HEK293 (cell line): ENCODE measurements at regions not wholly inside any gene's neighbourhood (a gene's known extent, or its start where the extent isn't known, plus 50 kb on each side); places are given as distances from the start of the nearest gene placed in this dataset.

ENCODE experiments used
- CTCF ChIA-PET: fragments of 350-600 bp; formaldehyde crosslinking; extraction: SDS; loops from one replicate; lab custom pipeline; 2021; ENCODE audit warnings: antibody characterized with exemption; lab: Yijun Ruan, JAX
- POLR2A ChIA-PET: fragments of 300-600 bp; formaldehyde crosslinking; extraction: SDS; loops from one replicate; lab custom pipeline; 2020; ENCODE audit warnings: antibody characterized with exemption, inconsistent platforms; lab: Yijun Ruan, JAX
- H3K27ac ChIP-seq: fragments of 200-500 bp; sonication (Bioruptor generic); 2 replicates; pipeline ENCODE4 v1.5.1; 2014; ENCODE audit warnings: low read depth, low read length, control low read depth, inconsistent platforms; ENCODE audit errors: extremely low read depth
- H3K36me3 ChIP-seq, 2 experiments: fragments of 200-500 bp in 1 of 2; sonication (Bioruptor generic) in 1 of 2; 1 replicate in 1 of 2; 2 replicates in 1 of 2; pipeline ENCODE4 v1.5.1; 2014 to 2017; ENCODE audit warnings: inconsistent platforms in 2 of 2, low read length in 2 of 2; ENCODE audit not compliant: control insufficient read depth in 2 of 2, insufficient read depth in 1 of 2
- H3K4me1 ChIP-seq: fragments of 200-500 bp; sonication (Bioruptor generic); 2 replicates; pipeline ENCODE4 v1.5.1; 2014; ENCODE audit warnings: mild to moderate bottlenecking, low read length, inconsistent platforms; ENCODE audit not compliant: control insufficient read depth, insufficient read depth
- H3K4me3 ChIP-seq: 2 replicates; pipeline ENCODE4 v1.5.1; 2011; ENCODE audit warnings: low read depth, mild to moderate bottlenecking, control low read depth, low read length, moderate library complexity
- H3K9me3 ChIP-seq: fragments of 200-500 bp; sonication (Bioruptor generic); 2 replicates; pipeline ENCODE4 v1.5.1; 2014; ENCODE audit warnings: low read depth, low read length, inconsistent platforms; ENCODE audit not compliant: control insufficient read depth, insufficient read depth
- AEBP2 ChIP-seq: fragments of 450-650 bp; formaldehyde crosslinking; IDR thresholded peaks from 2 replicates; pipeline ENCODE4 v1.5.1; 2016; ENCODE audit warnings: missing biosample characterization, missing genetic modification characterization, borderline replicate concordance
- ATF2 ChIP-seq: fragments of 450-650 bp; formaldehyde crosslinking; IDR thresholded peaks from 2 replicates; pipeline ENCODE4 v1.5.1; 2016; ENCODE audit warnings: missing biosample characterization, missing genetic modification characterization, low read depth
- BCL6B ChIP-seq: fragments of 450-650 bp; formaldehyde crosslinking; IDR thresholded peaks from 2 replicates; pipeline ENCODE4 v1.5.1; 2017; ENCODE audit warnings: missing biosample characterization, missing genetic modification characterization
- FEZF1 ChIP-seq: fragments of 450-650 bp; formaldehyde crosslinking; IDR thresholded peaks from 2 replicates; pipeline ENCODE4 v1.5.1; 2016; ENCODE audit warnings: missing biosample characterization, missing genetic modification characterization
- GFI1B ChIP-seq: fragments of 450-650 bp; formaldehyde crosslinking; IDR thresholded peaks from 2 replicates; pipeline ENCODE4 v1.5.1; 2016; ENCODE audit warnings: missing biosample characterization, missing genetic modification characterization
- IKZF3 ChIP-seq: fragments of 450-650 bp; IDR thresholded peaks from 2 replicates; pipeline ENCODE4 v1.5.0; 2018; ENCODE audit warnings: missing biosample characterization, mild to moderate bottlenecking, missing genetic modification characterization, moderate library complexity
- KLF9 ChIP-seq: fragments of 450-650 bp; formaldehyde crosslinking; IDR thresholded peaks from 2 replicates; pipeline ENCODE4 v1.5.1; 2016; ENCODE audit warnings: missing biosample characterization, missing genetic modification characterization, low read depth
- PRDM2 ChIP-seq: fragments of 450-650 bp; formaldehyde crosslinking; IDR thresholded peaks from 2 replicates; pipeline ENCODE4 v1.5.1; 2016; ENCODE audit warnings: missing biosample characterization, missing genetic modification characterization, borderline replicate concordance
- REST ChIP-seq: fragments of 450-650 bp; formaldehyde crosslinking; IDR thresholded peaks from 2 replicates; pipeline ENCODE4 v1.5.1; 2016; ENCODE audit warnings: missing biosample characterization, missing genetic modification characterization
- SCRT1 ChIP-seq: fragments of 450-650 bp; formaldehyde crosslinking; IDR thresholded peaks from 2 replicates; pipeline ENCODE4 v1.5.1; 2016; ENCODE audit warnings: missing biosample characterization, missing genetic modification characterization, borderline replicate concordance
- ZNF112 ChIP-seq: fragments of 450-650 bp; formaldehyde crosslinking; IDR thresholded peaks from 2 replicates; pipeline ENCODE4 v1.5.0; 2017; ENCODE audit warnings: missing biosample characterization, missing genetic modification characterization
- ZNF175 ChIP-seq: fragments of 450-650 bp; formaldehyde crosslinking; IDR thresholded peaks from 2 replicates; pipeline ENCODE4 v1.5.1; 2016; ENCODE audit warnings: missing biosample characterization, missing genetic modification characterization
- ZNF366 ChIP-seq: fragments of 450-650 bp; formaldehyde crosslinking; conservative IDR thresholded peaks from 2 replicates; pipeline ENCODE4 v1.5.1; 2016; ENCODE audit warnings: missing biosample characterization, missing genetic modification characterization
- ZNF398 ChIP-seq: fragments of 450-650 bp; formaldehyde crosslinking; IDR thresholded peaks from 2 replicates; pipeline ENCODE4 v1.5.1; 2017; ENCODE audit warnings: missing biosample characterization, missing genetic modification characterization
- ZNF404 ChIP-seq: fragments of 450-650 bp; formaldehyde crosslinking; IDR thresholded peaks from 2 replicates; pipeline ENCODE4 v1.5.1; 2017; ENCODE audit warnings: missing biosample characterization, missing genetic modification characterization
- ZNF426 ChIP-seq: fragments of 450-650 bp; formaldehyde crosslinking; IDR thresholded peaks from 2 replicates; pipeline ENCODE4 v1.5.1; 2017; ENCODE audit warnings: missing biosample characterization, missing genetic modification characterization, mild to moderate bottlenecking, inconsistent platforms, moderate library complexity
- ZNF624 ChIP-seq: fragments of 450-650 bp; formaldehyde crosslinking; IDR thresholded peaks from 2 replicates; pipeline ENCODE4 v1.5.1; 2017; ENCODE audit warnings: missing biosample characterization, missing genetic modification characterization
- ZNF843 ChIP-seq: fragments of 450-650 bp; formaldehyde crosslinking; IDR thresholded peaks from 2 replicates; pipeline ENCODE4 v1.5.1; 2016; ENCODE audit warnings: missing biosample characterization, missing genetic modification characterization
- ZSCAN30 ChIP-seq: fragments of 450-650 bp; IDR thresholded peaks from 2 replicates; pipeline ENCODE4 v1.5.1; 2018; ENCODE audit warnings: missing biosample characterization, mild to moderate bottlenecking, missing genetic modification characterization, moderate library complexity

- no peaks in the 10 kb centered on the region for H3K36me3 ChIP-seq
- POLR2A ChIA-PET = no interaction called here
- CTCF ChIA-PET = no interaction called here
- TF ChIP-seq GFI1B (tag by site-specific recombination) (no peak), ZNF843 (tag by site-specific recombination) (no peak), ZNF175 (tag by site-specific recombination) (no peak), PRDM2 (no peak), ZSCAN30 (tag by site-specific recombination) (no peak), REST (tag by site-specific recombination) (peak; percentile 96), IKZF3 (tag by site-specific recombination) (no peak), ZNF624 (tag by site-specific recombination) (no peak)
- no peak overlapping the region for H3K27ac ChIP-seq
- H3K4me1 ChIP-seq = no peaks in the 10 kb centered on the region
- H3K9me3 ChIP-seq = no peaks in the 10 kb centered on the region
- no peak overlapping the region for H3K4me3 ChIP-seq
Measured at GRCh38 chr13:26867451-26868091, 107.0 kb upstream of the GPR12 start.

GRCh38 chr13:26864576-26864975 is 104.0 kb upstream of the GPR12 start:
- POLR2A ChIA-PET = no interaction called here
- H3K36me3 ChIP-seq = no peaks in the 10 kb centered on the region
- no peaks in the 10 kb centered on the region for H3K4me1 ChIP-seq
- no peak overlapping the region for H3K27ac ChIP-seq
- CTCF ChIA-PET = no interaction called here
- H3K9me3 ChIP-seq = no peaks in the 10 kb centered on the region
- H3K4me3 ChIP-seq = no peak overlapping the region
- TF ChIP-seq ZNF398 (tag by site-specific recombination) (no peak), FEZF1 (no peak), ZNF112 (tag by site-specific recombination) (no peak), ZNF404 (tag by site-specific recombination) (no peak), BCL6B (no peak), ATF2 (tag by site-specific recombination) (no peak), ZNF366 (tag by site-specific recombination) (no peak), ZNF426 (tag by site-specific recombination) (no peak), SCRT1 (tag by site-specific recombination) (no peak), KLF9 (tag by site-specific recombination) (no peak), AEBP2 (tag by site-specific recombination) (no peak)
